ENCODE measurements at regions not wholly inside any gene's neighbourhood (a gene's known extent, or its start where the extent isn't known, plus 50 kb on each side); places are given as distances from the start of the nearest gene placed in this dataset.

GRCh38 chr1:48115835-48116234, 106.7 kb upstream of the SLC5A9 start:
- no peak for TF ChIP-seq CTCF (IDR thresholded peaks at IDR 0.05; ENCODE audit: low read length)
- no peak for TF ChIP-seq EZH2 (IDR thresholded peaks at IDR 0.05; ENCODE audit: borderline replicate concordance, low read length)

All from OCI-LY1 (cell line).